Kidney (tissue), 13 donors: ENCODE measurements at regions not wholly inside any gene's neighbourhood (a gene's known extent, or its start where the extent isn't known, plus 50 kb on each side); places are given as distances from the start of the nearest gene placed in this dataset.

Experiments
- DNase-seq, 5 donors: peaks; one replicate each; pipeline ENCODE4 v3.0.0-alpha.2; 2013 to 2020
- FAIRE-seq: peaks from 2 replicates; lab custom pipeline; 2012; peaks lifted over from hg19 to GRCh38; lab: Jason Lieb, UNC
- H3K27ac ChIP-seq, 2 donors: one replicate each; pipeline ENCODE4 v1.7.0; 2013; ENCODE audit warnings: low read depth in 2 of 2, low read length in 2 of 2, inconsistent platforms in 1 of 2
- H3K27me3 ChIP-seq: one replicate; pipeline ENCODE4 v1.7.1; 2013; ENCODE audit warnings: low read length, inconsistent platforms; ENCODE audit not compliant: control insufficient read depth, insufficient read depth
- H3K36me3 ChIP-seq, 3 donors: one replicate each; pipeline versions ENCODE4 v1.7.0 to v1.7.1; 2013; ENCODE audit warnings: low read length in 3 of 3, control low read depth in 1 of 3, inconsistent platforms in 1 of 3; ENCODE audit not compliant: insufficient read depth in 3 of 3, control insufficient read depth in 2 of 3
- H3K4me1 ChIP-seq, 3 donors: one replicate each; pipeline versions ENCODE4 v1.7.0 to v1.7.1; 2013; ENCODE audit warnings: low read length in 3 of 3, inconsistent platforms in 1 of 3, low read depth in 1 of 3; ENCODE audit not compliant: control insufficient read depth in 2 of 3, insufficient read depth in 2 of 3
- H3K4me3 ChIP-seq, 3 donors: one replicate each; pipeline versions ENCODE4 v1.7.0 to v1.8.1; 2013; ENCODE audit warnings: low read length in 3 of 3, control low read depth in 1 of 3, inconsistent platforms in 1 of 3
- H3K9ac ChIP-seq, 3 donors: one replicate each; pipeline versions ENCODE4 v1.7.0 to v1.7.1; 2013; ENCODE audit warnings: low read length in 3 of 3, control low read depth in 1 of 3, inconsistent platforms in 1 of 3
- H3K9me3 ChIP-seq, 3 donors: one replicate each; pipeline versions ENCODE4 v1.7.0 to v1.7.1; 2013; ENCODE audit warnings: low read length in 3 of 3, control low read depth in 1 of 3, inconsistent platforms in 1 of 3; ENCODE audit not compliant: control insufficient read depth in 2 of 3, insufficient read depth in 1 of 3
- intact Hi-C: fragments of 100-400 bp; cut with DNase I; formaldehyde crosslinking; loops from one replicate; pipeline ENCODE4 v1.11.1; 2022
- TF ChIP-seq, protein P1 (sequence below): IDR thresholded peaks from 3 replicates; pipeline ENCODE4 v1.5.1; 2012; ENCODE audit warnings: mild to moderate bottlenecking, moderate library complexity, borderline replicate concordance; ENCODE audit not compliant: insufficient read depth; ENCODE audit errors: extremely low read depth
- donor health status: control.
- donor health status: control.
- donor health status: control.
- donor health status: control.
- donor health status: control.
- donor health status: DM: yes; HTN: yes; CAD: no.
- donor health status: Normal renal cell carcinoma (clear cell type).

DNA sequence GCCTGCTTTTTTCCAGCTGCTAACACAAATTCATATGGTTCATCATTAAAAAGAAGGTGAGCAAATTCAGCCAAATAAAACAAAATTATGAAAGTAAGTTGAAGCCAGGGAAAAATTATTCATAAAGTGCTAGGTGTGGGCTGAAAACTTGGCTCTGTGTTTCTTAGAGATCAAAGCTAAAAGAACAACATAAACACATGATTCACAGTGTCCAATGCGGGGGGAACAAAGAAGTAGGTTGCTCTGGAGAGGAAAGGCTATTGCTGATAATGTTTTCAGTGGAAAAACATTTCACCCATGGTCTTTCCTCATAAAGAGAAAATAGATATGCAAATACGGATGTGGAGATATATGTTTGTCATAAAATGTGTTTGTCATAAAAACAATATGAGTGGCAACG, 1691.5 kb upstream of the SLC10A2 start:
- no peak for FAIRE-seq

GRCh38 chr13:104750377-104750776, 1684.2 kb upstream of the SLC10A2 start:
- TF ChIP-seq, protein P1, sequence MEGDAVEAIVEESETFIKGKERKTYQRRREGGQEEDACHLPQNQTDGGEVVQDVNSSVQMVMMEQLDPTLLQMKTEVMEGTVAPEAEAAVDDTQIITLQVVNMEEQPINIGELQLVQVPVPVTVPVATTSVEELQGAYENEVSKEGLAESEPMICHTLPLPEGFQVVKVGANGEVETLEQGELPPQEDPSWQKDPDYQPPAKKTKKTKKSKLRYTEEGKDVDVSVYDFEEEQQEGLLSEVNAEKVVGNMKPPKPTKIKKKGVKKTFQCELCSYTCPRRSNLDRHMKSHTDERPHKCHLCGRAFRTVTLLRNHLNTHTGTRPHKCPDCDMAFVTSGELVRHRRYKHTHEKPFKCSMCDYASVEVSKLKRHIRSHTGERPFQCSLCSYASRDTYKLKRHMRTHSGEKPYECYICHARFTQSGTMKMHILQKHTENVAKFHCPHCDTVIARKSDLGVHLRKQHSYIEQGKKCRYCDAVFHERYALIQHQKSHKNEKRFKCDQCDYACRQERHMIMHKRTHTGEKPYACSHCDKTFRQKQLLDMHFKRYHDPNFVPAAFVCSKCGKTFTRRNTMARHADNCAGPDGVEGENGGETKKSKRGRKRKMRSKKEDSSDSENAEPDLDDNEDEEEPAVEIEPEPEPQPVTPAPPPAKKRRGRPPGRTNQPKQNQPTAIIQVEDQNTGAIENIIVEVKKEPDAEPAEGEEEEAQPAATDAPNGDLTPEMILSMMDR, result no peak
- H3K9me3 ChIP-seq, result no peaks in the 10 kb centered on the region
- no peak for FAIRE-seq

More for the DNA sequence above, 1691.5 kb upstream of the SLC10A2 start:
- no peaks in the 10 kb centered on the region for H3K27me3 ChIP-seq
- H3K36me3 ChIP-seq, result no peaks in the 10 kb centered on the region
- H3K4me3 ChIP-seq, result no peak overlapping the region
- TF ChIP-seq, protein P1, result no peak
- H3K9me3 ChIP-seq, result no peaks in the 10 kb centered on the region
- no peak overlapping the region for H3K27ac ChIP-seq
- no peak for DNase-seq
- H3K9ac ChIP-seq, result no peak overlapping the region
- intact Hi-C loops, result no loop called here
- no peaks in the 10 kb centered on the region for H3K4me1 ChIP-seq

GRCh38 chr13:104740641-104741222, 1674.5 kb upstream of the SLC10A2 start:
- FAIRE-seq, result no peak
- H3K36me3 ChIP-seq, result no peaks in the 10 kb centered on the region
- no peaks in the 10 kb centered on the region for H3K4me1 ChIP-seq
- H3K27ac ChIP-seq, result no peak overlapping the region
- no peaks in the 10 kb centered on the region for H3K27me3 ChIP-seq
- no peak for DNase-seq
- no peak overlapping the region for H3K9ac ChIP-seq
- no peaks in the 10 kb centered on the region for H3K9me3 ChIP-seq
- no peak overlapping the region for H3K4me3 ChIP-seq
- TF ChIP-seq, protein P1, result no peak
- intact Hi-C loops, result no loop called here

More at GRCh38 chr13:104750377-104750776, 1684.2 kb upstream of the SLC10A2 start:
- Histone ChIP-seq H3K36me3 (no peaks in the 10 kb centered on the region), H3K9ac (no peak overlapping the region), H3K4me3 (no peak overlapping the region), H3K27ac (no peak overlapping the region), H3K27me3 (no peaks in the 10 kb centered on the region), H3K4me1 (no peaks in the 10 kb centered on the region)
- DNase-seq, result peak in 2 of 5 donors; percentile 16 to 42
- intact Hi-C loops, result no loop called here

DNA sequence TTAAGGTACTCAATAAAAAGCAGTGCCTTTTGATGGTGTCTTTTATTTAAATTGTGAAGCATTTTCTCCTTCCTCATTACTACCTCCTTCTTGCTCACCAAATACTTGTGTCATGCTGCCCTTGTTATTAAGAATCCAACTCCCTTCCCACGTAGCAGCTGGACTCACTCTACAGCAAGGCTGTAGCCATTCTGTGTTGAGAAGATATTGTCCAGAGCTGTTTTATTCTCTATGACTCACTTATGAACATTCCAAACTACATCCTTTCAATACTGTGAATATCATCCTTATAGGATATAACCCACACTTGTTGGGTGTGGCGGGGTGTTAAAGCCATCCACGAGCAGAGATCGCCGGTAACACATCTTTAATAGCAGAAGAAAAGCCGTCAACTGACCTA, 1671.5 kb upstream of the SLC10A2 start:
- no peak for FAIRE-seq
- H3K9ac ChIP-seq, result no peak overlapping the region
- no peaks in the 10 kb centered on the region for H3K27me3 ChIP-seq
- DNase-seq, result peak in 1 of 5 donors; percentile 19
- no peaks in the 10 kb centered on the region for H3K4me1 ChIP-seq
- H3K4me3 ChIP-seq, result no peak overlapping the region
- H3K27ac ChIP-seq, result no peak overlapping the region
- TF ChIP-seq, protein P1, result no peak
- intact Hi-C loops, result no loop called here
- H3K9me3 ChIP-seq, result no peaks in the 10 kb centered on the region
- no peaks in the 10 kb centered on the region for H3K36me3 ChIP-seq
